T-helper 1 cell treated with Interleukin-12 subunit alpha and Interleukin-12 subunit beta and Interleukin-4 antibody, amounts not matched to agents 30 ng/mL and 1 ng/mL, for 36 hours (primary cell): ENCODE measurements at regions not wholly inside any gene's neighbourhood (a gene's known extent, or its start where the extent isn't known, plus 50 kb on each side); places are given as distances from the start of the nearest gene placed in this dataset.

Source experiments
- intact Hi-C: fragments of 100-400 bp; cut with micrococcal nuclease; formaldehyde crosslinking; loops from one replicate; pipeline ENCODE4 v1.15.1; 2024

- intact Hi-C loops: no loop called here
Observed at GRCh38 chr22:48234011-48234410, 1471.6 kb downstream of the TBC1D22A start.

GRCh38 chr22:48233586-48233985 lies 1471.1 kb downstream of the TBC1D22A start:
- intact Hi-C loops: no loop called here

- intact Hi-C loops: no loop called here
Observed at GRCh38 chr22:48228468-48228867, 1466.0 kb downstream of the TBC1D22A start.

- intact Hi-C loops: no loop called here
Observed at GRCh38 chr22:48227341-48228018, 1465.0 kb downstream of the TBC1D22A start.

DNA sequence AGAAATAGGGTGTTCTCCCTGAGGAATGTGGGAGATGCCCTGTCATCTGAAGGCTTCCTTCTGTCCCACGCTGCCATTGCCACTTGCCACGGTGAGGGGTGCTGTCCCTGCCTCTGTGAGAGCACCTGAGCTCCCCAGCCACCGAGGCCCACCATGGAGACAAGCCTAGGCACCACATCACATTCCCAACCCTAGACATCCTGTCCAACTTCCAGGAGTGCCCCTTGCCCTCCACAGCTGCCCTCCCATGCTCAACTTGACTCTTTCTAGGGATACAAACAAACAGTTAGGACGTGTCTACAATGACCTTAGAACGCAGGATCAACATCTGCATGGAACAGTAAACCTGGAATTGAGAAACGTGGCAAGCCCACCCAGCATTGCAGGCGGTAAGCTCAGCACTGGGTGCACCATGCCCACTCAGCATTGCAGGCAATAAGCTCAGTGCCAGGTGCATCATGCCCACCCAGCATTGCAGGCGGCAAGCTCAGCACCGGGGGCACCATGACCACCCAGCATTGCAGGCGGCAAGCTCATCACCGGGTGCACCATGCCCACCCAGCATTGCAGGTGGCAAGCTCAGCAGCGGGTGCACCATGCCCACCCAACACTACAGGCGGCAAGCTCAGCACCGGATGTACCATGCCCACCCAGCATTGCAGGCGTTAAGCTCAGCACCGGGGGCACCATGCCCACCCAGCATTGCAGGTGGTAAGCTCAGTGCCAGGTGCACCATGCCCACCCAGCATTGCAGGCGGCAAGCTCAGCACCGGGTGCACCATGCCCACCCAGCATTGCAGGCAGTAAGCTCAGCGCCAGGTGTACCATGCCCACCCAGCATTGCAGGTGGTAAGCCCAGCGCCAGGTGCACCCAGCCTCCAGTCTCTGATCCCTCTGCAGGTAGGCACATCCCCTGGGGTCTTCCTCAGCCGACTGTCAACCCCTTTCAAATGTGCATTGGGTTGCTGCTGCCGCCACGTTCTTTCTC lies 1463.9 kb downstream of the TBC1D22A start:
- intact Hi-C loops: no loop called here

DNA sequence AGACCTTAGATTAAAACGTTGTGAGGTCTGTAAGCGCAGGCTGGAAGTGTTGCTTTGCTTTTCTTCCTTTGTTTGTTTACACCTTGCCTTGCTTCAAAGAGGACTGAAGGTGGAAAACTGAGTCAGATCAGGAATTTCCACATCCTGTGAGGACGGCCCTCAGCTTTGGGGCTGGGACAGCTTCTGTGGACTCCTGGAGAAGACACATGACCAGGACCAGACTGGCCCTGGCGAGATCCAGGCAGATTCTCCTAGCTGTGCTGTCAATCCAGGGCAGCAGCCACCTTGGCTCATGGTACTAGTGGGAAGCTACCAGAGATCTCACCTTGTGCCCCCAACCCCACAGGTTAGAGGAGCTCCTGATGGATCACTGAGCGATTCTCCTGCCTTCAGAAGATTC lies 1461.9 kb downstream of the TBC1D22A start:
- intact Hi-C loops: no loop called here

- intact Hi-C loops: no loop called here
Observed at GRCh38 chr22:48223488-48224190, 1461.2 kb downstream of the TBC1D22A start.

GRCh38 chr22:48222742-48223487 lies 1460.5 kb downstream of the TBC1D22A start:
- intact Hi-C loops: no loop called here

GRCh38 chr22:48218889-48219420 lies 1456.5 kb downstream of the TBC1D22A start:
- intact Hi-C loops: no loop called here

DNA sequence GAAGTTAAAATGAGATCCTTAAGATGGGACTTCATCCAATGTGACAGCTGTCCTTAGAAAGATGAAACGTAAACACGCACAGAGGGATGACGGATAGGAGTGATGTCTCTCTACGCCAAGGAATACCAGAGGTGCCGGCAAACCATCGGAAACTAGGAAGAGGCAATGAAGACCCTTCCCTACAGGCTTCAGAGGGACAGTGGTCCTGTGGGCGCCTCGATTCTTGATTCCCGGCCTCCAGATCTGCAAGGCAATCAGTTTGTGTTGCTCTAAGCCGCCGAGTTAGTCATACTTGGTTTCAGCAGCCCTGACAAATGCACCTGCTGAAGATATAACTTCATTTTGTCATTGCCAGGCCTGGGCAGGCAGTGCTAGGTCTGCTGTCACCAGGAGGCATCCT lies 1455.1 kb downstream of the TBC1D22A start:
- intact Hi-C loops: no loop called here

DNA sequence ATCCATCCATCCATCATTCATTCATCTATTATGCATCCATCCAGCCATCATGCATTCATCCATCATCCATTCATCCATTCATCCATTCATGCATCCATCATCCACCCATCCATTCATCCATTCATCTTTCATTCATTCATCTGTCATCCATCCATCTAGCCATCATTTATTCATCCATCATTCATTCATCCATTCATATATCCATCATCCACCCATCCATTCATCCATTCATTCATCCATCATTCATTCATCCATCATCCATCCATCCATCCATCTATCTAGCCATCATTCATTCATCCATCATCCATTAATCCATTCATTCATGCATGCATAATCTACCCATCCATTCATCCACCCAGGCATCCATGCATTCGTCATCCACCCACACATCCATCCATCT lies 1450.3 kb downstream of the TBC1D22A start:
- intact Hi-C loops: no loop called here

DNA sequence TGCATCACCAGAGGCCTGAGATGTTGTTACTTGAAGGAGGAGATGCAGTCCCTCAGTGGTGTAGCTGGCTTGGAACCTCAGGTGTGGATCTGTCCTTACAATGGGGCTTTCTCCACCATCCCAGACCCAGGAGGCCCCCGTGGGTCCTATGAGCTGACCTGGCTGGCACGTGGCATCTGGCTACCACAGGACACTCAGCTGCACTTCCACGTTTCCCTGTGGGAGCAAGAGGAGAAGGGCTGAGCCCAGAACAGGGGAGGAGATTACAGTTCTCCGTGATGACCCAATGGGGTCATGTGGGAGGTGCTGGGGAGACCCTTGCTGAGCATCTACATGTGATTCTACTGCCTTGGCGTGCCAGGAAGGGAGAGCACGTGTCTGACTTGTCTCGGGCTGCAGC lies 1448.4 kb downstream of the TBC1D22A start:
- intact Hi-C loops: no loop called here

- intact Hi-C loops: no loop called here
Observed at GRCh38 chr22:48210198-48210580, 1447.7 kb downstream of the TBC1D22A start.

GRCh38 chr22:48209473-48210197 lies 1447.2 kb downstream of the TBC1D22A start:
- intact Hi-C loops: no loop called here

DNA sequence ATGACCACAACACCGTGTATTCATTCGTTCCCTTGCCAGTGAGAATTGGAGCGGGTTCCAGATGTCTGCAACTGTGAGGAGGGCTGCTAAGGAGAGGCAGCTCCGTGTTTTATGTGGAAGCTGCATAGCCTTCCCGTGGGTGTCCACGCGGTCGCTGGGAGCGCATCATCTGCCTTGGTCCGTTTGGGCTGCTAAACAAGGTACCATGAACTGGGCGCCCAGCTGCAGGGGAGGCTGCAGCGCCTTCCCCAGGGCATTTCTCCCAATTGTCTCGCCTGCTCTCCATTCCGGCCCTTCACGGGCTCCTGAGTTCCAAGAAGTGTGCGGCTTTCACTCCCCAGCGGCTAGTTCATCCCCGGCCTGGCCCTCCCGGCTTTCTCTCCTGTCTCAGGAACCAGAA lies 1446.4 kb downstream of the TBC1D22A start:
- intact Hi-C loops: no loop called here

DNA sequence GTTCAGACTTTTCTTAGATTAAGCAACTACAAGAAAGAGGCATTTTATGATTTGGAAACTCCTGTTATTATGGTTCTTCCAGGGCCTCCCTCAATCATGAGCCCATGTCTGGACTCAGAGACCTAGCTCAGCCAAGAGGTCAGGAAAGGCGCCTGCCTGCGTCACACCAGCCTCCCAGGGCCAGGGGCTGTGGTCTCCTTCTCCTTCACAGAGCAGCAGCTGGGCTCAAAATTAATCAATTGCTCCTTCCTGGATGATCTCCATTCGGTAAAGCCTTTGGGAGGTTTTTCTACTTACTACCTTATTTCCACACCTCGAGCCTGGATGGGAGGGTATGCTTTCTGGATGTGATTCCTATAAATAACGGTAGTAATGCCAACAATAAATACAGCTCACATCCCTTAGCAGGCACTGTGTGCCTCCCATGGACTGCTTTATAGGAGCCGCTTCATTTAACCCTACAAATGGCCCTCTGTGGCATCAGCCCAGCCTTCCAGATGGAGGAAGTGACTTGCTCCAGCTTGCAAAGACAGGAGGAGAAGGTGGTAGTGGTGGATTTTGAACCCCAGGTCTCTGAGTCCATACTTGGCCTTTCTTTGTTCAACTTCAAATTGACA lies 1445.6 kb downstream of the TBC1D22A start:
- intact Hi-C loops: no loop called here

DNA sequence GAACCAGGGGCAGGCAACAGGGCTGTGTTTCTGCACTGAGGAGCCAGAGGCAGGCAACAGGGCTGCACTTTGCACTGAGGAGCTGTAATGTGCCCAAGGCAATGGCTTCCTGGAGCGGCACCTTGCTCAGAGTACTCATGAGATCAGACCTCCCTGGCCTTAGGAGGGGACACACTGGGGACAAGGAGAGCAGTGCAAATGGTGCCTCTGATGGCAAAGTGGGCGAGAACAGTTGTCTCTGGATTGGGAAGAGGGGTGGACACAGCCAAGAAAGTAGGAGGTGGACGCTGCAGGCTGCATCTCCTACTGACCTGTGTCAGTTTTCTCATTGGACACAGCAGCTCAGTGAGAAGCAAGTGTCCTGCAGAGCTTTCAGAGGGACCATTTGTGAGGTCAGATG lies 1443.3 kb downstream of the TBC1D22A start:
- intact Hi-C loops: no loop called here

- intact Hi-C loops: no loop called here
Observed at GRCh38 chr22:48205161-48205560, 1442.7 kb downstream of the TBC1D22A start.

GRCh38 chr22:48204296-48204695 lies 1441.8 kb downstream of the TBC1D22A start:
- intact Hi-C loops: no loop called here

- intact Hi-C loops: no loop called here
Observed at GRCh38 chr22:48199667-48200066, 1437.2 kb downstream of the TBC1D22A start.
